Natural killer cell (primary cell): ENCODE measurements at regions not wholly inside any gene's neighbourhood (a gene's known extent, or its start where the extent isn't known, plus 50 kb on each side); places are given as distances from the start of the nearest gene placed in this dataset.
"Not testable (repeated sequence)": the region's sequence is repeated elsewhere in the genome, so short reads cannot be mapped to it uniquely, and the experiment has no call there.

Experiments
- ATAC-seq, 3 donors: fragments of 150-1000 bp in 2 of 3; fragments of 200-7000 bp in 1 of 3; cut with Tn5 transposase; 1 replicate in 1 of 3; 2 replicates in 2 of 3; pipeline ENCODE4 v1.10.0; 2021; ENCODE audit warnings: mild to moderate bottlenecking in 2 of 3, moderate library complexity in 2 of 3
- DNase-seq, 2 donors: peaks; one replicate each; pipeline versions ENCODE4 v3.0.0 to v3.0.0-alpha.2; 2013 to 2021; ENCODE audit warnings: mixed read lengths in 1 of 2
- H3K27ac ChIP-seq: one replicate; pipeline ENCODE4 v1.5.1; 2013; ENCODE audit warnings: mild to moderate bottlenecking, low read length
- H3K27me3 ChIP-seq: one replicate; pipeline ENCODE4 v1.6.1; 2013; ENCODE audit warnings: low read length; ENCODE audit not compliant: control insufficient read depth, insufficient read depth
- H3K36me3 ChIP-seq: one replicate; pipeline ENCODE4 v1.6.1; 2013; ENCODE audit warnings: low read length; ENCODE audit not compliant: control insufficient read depth, insufficient read depth
- H3K4me1 ChIP-seq: one replicate; pipeline ENCODE4 v1.6.1; 2013; ENCODE audit warnings: low read length; ENCODE audit not compliant: control insufficient read depth, insufficient read depth
- H3K4me3 ChIP-seq: one replicate; pipeline ENCODE4 v1.5.1; 2013; ENCODE audit warnings: low read length
- H3K9me3 ChIP-seq: one replicate; pipeline ENCODE4 v1.6.1; 2013; ENCODE audit warnings: low read length; ENCODE audit not compliant: control insufficient read depth, insufficient read depth
- H3K27ac Mint-ChIP-seq, 2 donors: one replicate each; pipeline ENCODE4 v1.8.0; 2022; ENCODE audit warnings: mild to moderate bottlenecking in 2 of 2, mixed read lengths in 2 of 2, moderate library complexity in 1 of 2
- H3K27me3 Mint-ChIP-seq, 2 donors: one replicate each; pipeline ENCODE4 v1.8.0; 2022; ENCODE audit warnings: low read depth in 2 of 2, mixed read lengths in 2 of 2
- H3K36me3 Mint-ChIP-seq: one replicate; pipeline ENCODE4 v1.8.0; 2022; ENCODE audit warnings: mixed read lengths
- H3K4me1 Mint-ChIP-seq, 2 donors: one replicate each; pipeline ENCODE4 v1.8.0; 2022; ENCODE audit warnings: mixed read lengths in 2 of 2
- H3K4me3 Mint-ChIP-seq: one replicate; pipeline ENCODE4 v1.8.0; 2022; ENCODE audit warnings: mild to moderate bottlenecking, moderate library complexity, mixed read lengths
- H3K9me3 Mint-ChIP-seq, 2 donors: one replicate each; pipeline ENCODE4 v1.8.0; 2022; ENCODE audit warnings: mixed read lengths in 2 of 2
- WGBS: methylation state at CpG from one replicate; pipeline ENCODE4 v1.1.7; 2013; ENCODE audit warnings: missing lambda C conversion rate; ENCODE audit not compliant: insufficient coverage; 5-methylcytosine and 5-hydroxymethylcytosine counted together
- intact Hi-C: fragments of 100-400 bp; cut with micrococcal nuclease; formaldehyde crosslinking; loops from one replicate; pipeline ENCODE4 v1.14.2; 2022
- TF ChIP-seq, protein P1 (sequence below): fragments of 200-600 bp; IDR thresholded peaks from one replicate; pipeline ENCODE4 v1.8.0; 2022; ENCODE audit warnings: antibody characterized with exemption

GRCh38 chr10:78417425-78418370 is 384.0 kb downstream of the RPS24 start:
- no peaks in the 10 kb centered on the region for H3K9me3 Mint-ChIP-seq
- H3K9me3 ChIP-seq, result no peaks in the 10 kb centered on the region
- H3K4me1 Mint-ChIP-seq, result no peaks in the 10 kb centered on the region
- ATAC-seq (no peak), DNase-seq (no peak)
- H3K27me3 Mint-ChIP-seq, result peaks cover 2 to 16% of the 10 kb centered on the region in 2 donors
- no peaks in the 10 kb centered on the region for H3K27me3 ChIP-seq
- H3K4me1 ChIP-seq, result no peaks in the 10 kb centered on the region
- intact Hi-C loops, result no loop called here
- no peak overlapping the region for H3K4me3 Mint-ChIP-seq
- no peaks in the 10 kb centered on the region for H3K36me3 Mint-ChIP-seq
- H3K36me3 ChIP-seq, result no peaks in the 10 kb centered on the region
- no peak overlapping the region for H3K27ac ChIP-seq
- H3K27ac Mint-ChIP-seq, result no peak overlapping the region
- 84% methylated on average over 16 of the region's 16 CpGs for WGBS
- no peak overlapping the region for H3K4me3 ChIP-seq
- TF ChIP-seq, protein P1, sequence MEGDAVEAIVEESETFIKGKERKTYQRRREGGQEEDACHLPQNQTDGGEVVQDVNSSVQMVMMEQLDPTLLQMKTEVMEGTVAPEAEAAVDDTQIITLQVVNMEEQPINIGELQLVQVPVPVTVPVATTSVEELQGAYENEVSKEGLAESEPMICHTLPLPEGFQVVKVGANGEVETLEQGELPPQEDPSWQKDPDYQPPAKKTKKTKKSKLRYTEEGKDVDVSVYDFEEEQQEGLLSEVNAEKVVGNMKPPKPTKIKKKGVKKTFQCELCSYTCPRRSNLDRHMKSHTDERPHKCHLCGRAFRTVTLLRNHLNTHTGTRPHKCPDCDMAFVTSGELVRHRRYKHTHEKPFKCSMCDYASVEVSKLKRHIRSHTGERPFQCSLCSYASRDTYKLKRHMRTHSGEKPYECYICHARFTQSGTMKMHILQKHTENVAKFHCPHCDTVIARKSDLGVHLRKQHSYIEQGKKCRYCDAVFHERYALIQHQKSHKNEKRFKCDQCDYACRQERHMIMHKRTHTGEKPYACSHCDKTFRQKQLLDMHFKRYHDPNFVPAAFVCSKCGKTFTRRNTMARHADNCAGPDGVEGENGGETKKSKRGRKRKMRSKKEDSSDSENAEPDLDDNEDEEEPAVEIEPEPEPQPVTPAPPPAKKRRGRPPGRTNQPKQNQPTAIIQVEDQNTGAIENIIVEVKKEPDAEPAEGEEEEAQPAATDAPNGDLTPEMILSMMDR, result no peak

- TF ChIP-seq, protein P1, result no peak
- intact Hi-C loops, result no loop called here
- no peak overlapping the region for H3K27ac Mint-ChIP-seq
Measured at GRCh38 chr10:78419481-78420265, 386.0 kb downstream of the RPS24 start.

DNA sequence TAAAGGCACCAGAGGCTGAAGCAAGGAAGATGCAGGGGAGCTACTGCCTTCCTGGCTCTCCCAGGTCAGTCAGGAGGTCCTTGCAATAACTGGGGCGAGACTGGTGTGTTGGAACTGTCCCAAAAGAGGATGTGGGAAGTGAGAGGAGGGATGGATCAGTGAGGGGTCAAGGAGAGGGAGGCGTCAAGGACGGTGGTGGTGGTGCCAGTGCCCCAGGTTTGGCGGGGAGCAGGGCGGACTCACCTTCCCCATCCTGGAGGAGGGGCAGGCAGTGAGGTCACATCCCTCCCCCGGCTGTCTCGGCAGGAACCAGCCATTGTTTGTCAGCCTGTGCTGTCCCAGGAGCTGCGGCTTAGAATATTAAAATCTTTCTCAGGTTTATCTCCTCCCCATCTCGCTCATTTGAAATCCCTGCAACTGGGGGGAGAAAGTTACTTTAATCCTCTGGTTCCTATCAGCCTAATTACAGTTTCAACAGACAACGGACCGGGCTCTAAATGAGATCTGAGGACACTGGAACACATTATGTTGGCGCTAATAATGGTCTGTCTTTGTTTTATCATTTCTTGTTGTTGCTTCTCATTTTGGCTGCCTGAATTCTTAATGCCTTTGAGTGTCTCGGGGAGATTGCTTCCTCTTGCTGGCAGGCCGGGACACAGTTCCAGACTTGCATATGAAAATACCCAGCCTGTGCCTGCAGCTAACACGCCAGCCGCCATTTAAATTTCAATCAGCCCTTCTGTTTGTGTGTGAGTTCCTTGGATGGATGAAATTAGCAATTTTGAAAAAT is 387.5 kb downstream of the RPS24 start:
- Histone ChIP-seq H3K27ac (no peak overlapping the region), H3K4me1 (no peaks in the 10 kb centered on the region), H3K27me3 (no peaks in the 10 kb centered on the region), H3K4me3 (no peak overlapping the region), H3K9me3 (no peaks in the 10 kb centered on the region), H3K36me3 (no peaks in the 10 kb centered on the region)
- ATAC-seq (no peak), DNase-seq (no peak)
- 82% methylated on average over 16 of the region's 16 CpGs for WGBS
- TF ChIP-seq, protein P1, result no peak
- Mint-ChIP-seq H3K27ac (no peak overlapping the region), H3K9me3 (peaks cover 0 to 4% of the 10 kb centered on the region in 2 donors), H3K4me3 (no peak overlapping the region), H3K4me1 (no peaks in the 10 kb centered on the region), H3K27me3 (peaks cover 6 to 23% of the 10 kb centered on the region in 2 donors), H3K36me3 (no peaks in the 10 kb centered on the region)
- intact Hi-C loops, result no loop called here

More at GRCh38 chr10:78419481-78420265, 386.0 kb downstream of the RPS24 start:
- WGBS, result 90% methylated on average over 14 of the region's 14 CpGs
- peaks cover 2 to 23% of the 10 kb centered on the region in 2 donors for H3K27me3 Mint-ChIP-seq
- no peaks in the 10 kb centered on the region for H3K4me1 Mint-ChIP-seq
- H3K4me1 ChIP-seq, result no peaks in the 10 kb centered on the region
- H3K9me3 ChIP-seq, result no peaks in the 10 kb centered on the region
- H3K36me3 ChIP-seq, result no peaks in the 10 kb centered on the region
- no peaks in the 10 kb centered on the region for H3K9me3 Mint-ChIP-seq
- no peak overlapping the region for H3K4me3 Mint-ChIP-seq
- H3K4me3 ChIP-seq, result no peak overlapping the region
- H3K27me3 ChIP-seq, result no peaks in the 10 kb centered on the region
- H3K36me3 Mint-ChIP-seq, result no peaks in the 10 kb centered on the region
- no peak overlapping the region for H3K27ac ChIP-seq
- ATAC-seq, result no peak
- DNase-seq, result no peak

DNA sequence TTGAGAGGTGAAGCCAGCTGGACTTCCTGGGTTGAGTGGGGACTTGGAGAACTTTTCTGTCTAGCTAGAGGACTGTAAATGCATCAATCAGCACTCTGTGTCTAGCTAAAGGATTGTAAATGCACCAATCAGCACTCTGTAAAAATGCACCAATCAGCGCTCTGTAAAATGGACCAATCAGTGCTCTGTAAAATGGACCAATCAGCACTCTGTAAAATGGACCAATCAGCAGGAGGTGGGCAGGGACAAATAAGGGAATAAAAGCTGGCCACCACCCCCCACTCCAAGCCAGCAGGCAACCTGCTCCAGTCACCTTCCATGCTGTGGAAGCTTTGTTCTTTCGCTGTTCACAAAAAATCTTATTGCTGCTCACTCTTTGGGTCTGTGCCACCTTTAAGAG is 390.4 kb downstream of the RPS24 start:
- H3K36me3 Mint-ChIP-seq, intact Hi-C loops: not testable (repeated sequence)
- peaks cover 16 to 50% of the 10 kb centered on the region in 2 donors for H3K27me3 Mint-ChIP-seq

More for the DNA sequence above, 390.4 kb downstream of the RPS24 start:
- H3K9me3 ChIP-seq, H3K27ac Mint-ChIP-seq, H3K4me3 Mint-ChIP-seq, H3K27me3 ChIP-seq, H3K36me3 ChIP-seq, H3K4me1 Mint-ChIP-seq, H3K9me3 Mint-ChIP-seq, H3K4me3 ChIP-seq, H3K4me1 ChIP-seq, DNase-seq, H3K27ac ChIP-seq, ATAC-seq: not testable (repeated sequence)
- WGBS, result 98% methylated on average over 2 of the region's 2 CpGs
